Kidney epithelial cell (primary cell): ENCODE measurements at regions not wholly inside any gene's neighbourhood (a gene's known extent, or its start where the extent isn't known, plus 50 kb on each side); places are given as distances from the start of the nearest gene placed in this dataset.

Source experiments
- DNase-seq: peaks from one replicate; pipeline ENCODE4 v3.0.0-alpha.2; 2010; ENCODE audit warnings: low read depth
- H3K27me3 ChIP-seq: 2 replicates; pipeline ENCODE4 v1.6.0; 2011; ENCODE audit warnings: low read length; ENCODE audit not compliant: control insufficient read depth, insufficient read depth
- H3K36me3 ChIP-seq: 2 replicates; pipeline ENCODE4 v1.5.1; 2011; ENCODE audit warnings: low read length; ENCODE audit not compliant: control insufficient read depth, insufficient read depth
- H3K4me3 ChIP-seq: 2 replicates; pipeline ENCODE4 v1.5.1; 2011; ENCODE audit warnings: low read depth, mild to moderate bottlenecking, control low read depth, low read length
- TF ChIP-seq, protein P1 (sequence below): IDR thresholded peaks from 2 replicates; pipeline ENCODE4 v1.5.1; 2011; ENCODE audit warnings: mild to moderate bottlenecking, moderate library complexity, low read length, control low read depth, inconsistent platforms; ENCODE audit not compliant: insufficient read depth, poor library complexity, severe bottlenecking

DNA sequence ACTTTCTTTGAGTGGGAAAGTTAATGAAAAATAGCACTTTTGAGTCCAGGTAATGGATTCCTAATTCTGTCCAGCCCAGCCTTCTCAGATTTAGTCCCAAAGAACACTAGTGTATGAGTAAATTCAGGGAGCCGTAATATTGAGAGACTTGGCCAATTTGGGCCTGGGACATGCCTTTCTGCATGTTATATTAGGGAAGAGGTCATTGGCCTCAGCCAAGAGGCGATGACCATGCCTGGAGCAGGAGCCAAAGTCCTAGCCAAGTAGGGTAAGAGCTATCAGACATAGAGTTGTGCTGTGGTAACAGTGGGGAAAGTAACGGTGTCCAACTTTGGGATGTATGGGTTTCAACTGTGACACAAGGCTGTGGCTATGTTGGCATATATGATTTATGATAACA, 336.5 kb upstream of the ZNF804A start:
- no peak overlapping the region for H3K4me3 ChIP-seq
- no peaks in the 10 kb centered on the region for H3K27me3 ChIP-seq
- H3K36me3 ChIP-seq, result no peaks in the 10 kb centered on the region
- DNase-seq, result no peak
- TF ChIP-seq, protein P1, sequence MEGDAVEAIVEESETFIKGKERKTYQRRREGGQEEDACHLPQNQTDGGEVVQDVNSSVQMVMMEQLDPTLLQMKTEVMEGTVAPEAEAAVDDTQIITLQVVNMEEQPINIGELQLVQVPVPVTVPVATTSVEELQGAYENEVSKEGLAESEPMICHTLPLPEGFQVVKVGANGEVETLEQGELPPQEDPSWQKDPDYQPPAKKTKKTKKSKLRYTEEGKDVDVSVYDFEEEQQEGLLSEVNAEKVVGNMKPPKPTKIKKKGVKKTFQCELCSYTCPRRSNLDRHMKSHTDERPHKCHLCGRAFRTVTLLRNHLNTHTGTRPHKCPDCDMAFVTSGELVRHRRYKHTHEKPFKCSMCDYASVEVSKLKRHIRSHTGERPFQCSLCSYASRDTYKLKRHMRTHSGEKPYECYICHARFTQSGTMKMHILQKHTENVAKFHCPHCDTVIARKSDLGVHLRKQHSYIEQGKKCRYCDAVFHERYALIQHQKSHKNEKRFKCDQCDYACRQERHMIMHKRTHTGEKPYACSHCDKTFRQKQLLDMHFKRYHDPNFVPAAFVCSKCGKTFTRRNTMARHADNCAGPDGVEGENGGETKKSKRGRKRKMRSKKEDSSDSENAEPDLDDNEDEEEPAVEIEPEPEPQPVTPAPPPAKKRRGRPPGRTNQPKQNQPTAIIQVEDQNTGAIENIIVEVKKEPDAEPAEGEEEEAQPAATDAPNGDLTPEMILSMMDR, result no peak

DNA sequence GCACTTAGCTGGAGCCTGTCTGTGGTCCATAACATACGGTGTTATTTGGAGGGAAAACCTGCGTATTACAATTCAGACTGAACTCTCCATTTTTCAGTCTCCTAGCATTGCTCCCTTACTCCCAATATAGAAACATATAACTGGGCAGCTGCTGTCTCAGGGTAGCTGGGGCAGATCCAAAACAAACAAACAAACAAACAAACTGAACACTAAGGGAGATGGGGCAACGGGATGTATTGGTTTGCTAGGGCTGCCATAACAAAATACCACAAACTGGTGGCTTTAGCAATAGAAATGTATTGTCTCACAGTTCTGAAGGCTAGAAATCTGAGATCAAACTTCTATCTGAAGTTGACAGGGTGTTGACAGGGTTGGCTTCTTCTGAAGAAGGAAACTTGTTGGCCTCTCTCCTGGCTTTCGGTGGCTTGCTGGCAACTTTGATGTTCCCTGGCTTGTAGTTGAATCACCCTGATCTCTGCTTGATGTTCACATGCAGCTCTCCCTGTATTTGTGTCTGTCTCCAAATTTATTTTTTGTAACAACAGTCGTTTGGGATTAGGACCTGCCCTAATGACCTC, 329.3 kb upstream of the ZNF804A start:
- Histone ChIP-seq H3K27me3 (no peaks in the 10 kb centered on the region), H3K36me3 (no peaks in the 10 kb centered on the region), H3K4me3 (no peak overlapping the region)
- DNase-seq, result no peak
- TF ChIP-seq, protein P1, result no peak

DNA sequence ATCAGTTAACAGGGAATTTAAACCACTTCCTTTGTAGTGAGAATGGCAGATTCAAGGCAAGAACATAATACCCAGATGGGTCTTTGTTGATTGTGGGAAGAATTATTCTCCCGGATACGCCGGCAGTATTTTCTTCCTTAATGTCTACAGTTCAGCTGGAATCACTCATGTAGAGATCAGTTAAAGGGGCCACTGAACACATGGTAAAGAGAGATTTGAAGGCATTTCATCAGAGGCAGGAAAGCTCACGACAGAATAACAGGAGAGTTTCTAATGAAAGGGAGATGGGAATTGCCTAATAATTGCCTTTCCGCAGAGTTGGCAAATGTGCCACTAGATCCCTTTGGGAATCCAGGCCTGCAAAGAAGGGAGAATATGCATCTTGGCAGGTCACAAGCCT, 327.7 kb upstream of the ZNF804A start:
- Histone ChIP-seq H3K36me3 (no peaks in the 10 kb centered on the region), H3K27me3 (no peaks in the 10 kb centered on the region), H3K4me3 (no peak overlapping the region)
- TF ChIP-seq, protein P1, result no peak
- no peak for DNase-seq

DNA sequence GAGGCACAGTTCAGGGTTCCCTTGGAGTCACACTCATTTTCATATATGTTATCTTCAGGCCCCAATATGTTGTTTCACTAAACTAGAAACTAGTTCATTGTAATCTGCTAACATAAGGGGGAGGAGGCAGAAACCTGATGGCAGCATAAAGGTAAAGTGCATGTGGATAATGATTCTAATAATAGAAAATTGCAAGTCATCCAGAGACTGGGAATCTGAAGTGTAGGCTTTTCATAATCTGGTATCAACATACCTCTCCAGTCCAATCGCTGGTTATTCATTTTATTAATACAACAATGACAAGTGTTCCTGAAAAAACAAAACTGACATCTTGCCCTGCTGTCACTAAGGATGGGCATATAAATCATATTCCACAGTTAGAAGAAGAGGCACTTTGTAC, 326.3 kb upstream of the ZNF804A start:
- no peaks in the 10 kb centered on the region for H3K27me3 ChIP-seq
- H3K4me3 ChIP-seq, result no peak overlapping the region
- no peak for DNase-seq
- H3K36me3 ChIP-seq, result no peaks in the 10 kb centered on the region
- TF ChIP-seq, protein P1, result no peak

DNA sequence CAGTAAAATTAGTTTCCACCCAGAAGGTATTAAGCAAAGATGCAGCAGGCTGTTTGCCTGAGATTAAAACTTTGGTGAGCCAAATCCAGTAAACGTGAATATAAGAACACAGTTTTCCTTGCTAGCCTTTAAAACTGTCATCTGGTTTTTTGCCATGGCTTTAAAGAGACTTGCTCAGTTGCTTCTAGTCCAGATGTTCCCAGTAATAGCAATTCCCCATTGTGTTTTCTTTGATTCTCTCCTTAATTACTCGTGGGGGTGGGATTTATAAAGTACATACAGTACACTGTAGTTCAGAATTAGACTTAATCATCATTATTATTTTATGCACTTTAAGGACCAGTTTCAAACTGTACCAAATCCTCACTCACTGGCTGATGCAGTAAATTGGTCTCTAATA, 303.5 kb upstream of the ZNF804A start:
- H3K27me3 ChIP-seq, result no peaks in the 10 kb centered on the region
- no peak for DNase-seq
- no peaks in the 10 kb centered on the region for H3K36me3 ChIP-seq
- no peak overlapping the region for H3K4me3 ChIP-seq
- TF ChIP-seq, protein P1, result no peak

DNA sequence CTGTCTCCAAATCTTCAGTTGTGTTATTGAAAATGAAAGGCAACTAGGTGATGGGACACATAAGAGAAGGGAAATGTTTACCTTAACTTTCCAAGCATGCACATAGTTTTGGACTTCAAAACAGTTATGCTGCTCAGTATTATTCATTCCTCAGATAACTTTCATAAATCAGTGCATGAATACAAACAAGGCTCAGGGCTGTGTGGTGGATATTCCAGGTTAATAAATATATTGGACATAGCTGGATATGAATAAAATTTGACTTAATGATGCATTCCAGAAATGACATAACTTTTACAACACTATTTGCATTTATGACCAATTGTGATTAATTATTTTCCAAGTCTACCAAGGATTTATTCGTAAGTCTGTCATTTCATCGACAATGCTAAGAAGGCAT, 301.2 kb upstream of the ZNF804A start:
- no peaks in the 10 kb centered on the region for H3K27me3 ChIP-seq

More for the DNA sequence above, 301.2 kb upstream of the ZNF804A start:
- TF ChIP-seq, protein P1, result no peak
- H3K4me3 ChIP-seq, result no peak overlapping the region
- no peak for DNase-seq
- H3K36me3 ChIP-seq, result no peaks in the 10 kb centered on the region
